IPS DF 6.9 (cell line): ENCODE measurements at regions not wholly inside any gene's neighbourhood (a gene's known extent, or its start where the extent isn't known, plus 50 kb on each side); places are given as distances from the start of the nearest gene placed in this dataset.
"Not testable (repeated sequence)": the region's sequence is repeated elsewhere in the genome, so short reads cannot be mapped to it uniquely, and the experiment has no call there.

Experiments
- DNase-seq: peaks from one replicate; pipeline ENCODE4 v3.0.0-alpha.2; 2013; ENCODE audit warnings: low read depth, low spot score
- H3K27ac ChIP-seq: one replicate; pipeline ENCODE4 v1.5.1; 2013; ENCODE audit warnings: low read length, control low read depth
- H3K27me3 ChIP-seq: 2 replicates; pipeline ENCODE4 v1.6.1; 2013; ENCODE audit warnings: mild to moderate bottlenecking, low read length; ENCODE audit not compliant: control insufficient read depth, insufficient read depth
- H3K36me3 ChIP-seq: 2 replicates; pipeline ENCODE4 v1.6.1; 2013; ENCODE audit warnings: low read length; ENCODE audit not compliant: control insufficient read depth, insufficient read depth
- H3K4me1 ChIP-seq: 2 replicates; pipeline ENCODE4 v1.6.1; 2013; ENCODE audit warnings: low read length; ENCODE audit not compliant: control insufficient read depth, insufficient read depth
- H3K4me3 ChIP-seq: 2 replicates; pipeline ENCODE4 v1.5.1; 2013; ENCODE audit warnings: mild to moderate bottlenecking, low read length
- H3K9me3 ChIP-seq: 2 replicates; pipeline ENCODE4 v1.6.1; 2013; ENCODE audit warnings: low read length, inconsistent platforms; ENCODE audit not compliant: control insufficient read depth, insufficient read depth
- WGBS: extraction: QIAGEN DNeasy Blood & Tissue Kit; methylation state at CpG from one replicate; pipeline ENCODE4 v1.1.7; 2013; ENCODE audit warnings: mixed read lengths, missing lambda C conversion rate; ENCODE audit not compliant: insufficient read length, insufficient coverage; 5-methylcytosine and 5-hydroxymethylcytosine counted together

- Histone ChIP-seq H3K4me1 (no peaks in the 10 kb centered on the region), H3K4me3 (no peak overlapping the region), H3K27ac (no peak overlapping the region), H3K36me3 (no peaks in the 10 kb centered on the region), H3K27me3 (no peaks in the 10 kb centered on the region), H3K9me3 (no peaks in the 10 kb centered on the region)
- no CpG with 5 or more reads among the region's 2 CpGs for whole genome bisulfite sequencing
- peak; percentile 5 for DNase-seq
Measured at GRCh38 chr4:104015680-104016079, 295.9 kb upstream of the TACR3 start.

DNA sequence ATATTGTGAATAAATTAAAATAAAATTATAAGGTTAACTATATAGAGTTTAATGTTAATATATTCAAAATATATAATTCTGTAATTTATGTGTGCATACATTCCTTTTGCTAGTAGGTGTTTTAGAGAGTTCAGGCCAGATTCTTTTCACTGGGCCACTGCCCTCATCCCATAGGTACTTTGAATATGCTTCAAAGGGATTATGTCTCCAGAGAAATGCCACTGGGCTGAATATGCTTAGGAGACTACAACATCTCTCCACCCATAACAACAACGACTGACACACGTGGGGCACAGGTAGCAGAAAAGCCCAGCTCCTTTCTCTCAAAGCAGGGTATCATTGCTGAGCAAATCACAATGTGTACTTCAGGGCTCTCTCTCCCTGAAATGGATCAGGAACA, 290.9 kb upstream of the TACR3 start:
- no CpG with 5 or more reads among the region's 2 CpGs for WGBS
- Histone ChIP-seq H3K27ac (no peak overlapping the region), H3K36me3 (no peaks in the 10 kb centered on the region), H3K4me3 (no peak overlapping the region), H3K27me3 (no peaks in the 10 kb centered on the region), H3K4me1 (no peaks in the 10 kb centered on the region), H3K9me3 (no peaks in the 10 kb centered on the region)
- no peak for DNase-seq

- not testable (repeated sequence) for H3K4me3 ChIP-seq, H3K9me3 ChIP-seq, H3K36me3 ChIP-seq, H3K27me3 ChIP-seq, H3K4me1 ChIP-seq, DNase-seq, H3K27ac ChIP-seq
- WGBS, result no CpG with 5 or more reads among the region's 6 CpGs
Measured at GRCh38 chr4:104002318-104002717, 282.5 kb upstream of the TACR3 start.

DNA sequence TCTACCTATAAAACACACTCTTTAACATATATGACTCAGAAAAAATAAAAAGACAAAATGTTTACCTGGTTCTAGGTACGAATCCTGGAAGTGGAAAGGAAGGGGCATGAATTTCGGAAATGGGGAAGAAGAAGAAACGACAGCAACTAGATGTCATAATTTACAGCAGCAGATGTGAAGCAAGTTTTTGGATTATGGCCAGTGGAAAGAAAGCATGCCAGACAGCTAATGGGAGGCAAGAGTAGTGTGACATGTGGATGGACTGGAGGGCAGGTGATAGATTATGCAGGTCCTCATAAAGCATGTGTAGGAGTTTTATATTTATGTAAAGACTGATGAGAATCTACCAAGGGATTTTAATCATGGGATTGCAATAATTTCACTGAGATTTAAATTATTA, 279.0 kb upstream of the TACR3 start:
- H3K9me3 ChIP-seq, result no peaks in the 10 kb centered on the region
- no peaks in the 10 kb centered on the region for H3K36me3 ChIP-seq
- no CpG with 5 or more reads among the region's 3 CpGs for WGBS
- no peak for DNase-seq
- no peak overlapping the region for H3K4me3 ChIP-seq
- peaks cover 1% of the 10 kb centered on the region; the same call in 1 of the 2 replicates for H3K4me1 ChIP-seq
- no peaks in the 10 kb centered on the region for H3K27me3 ChIP-seq
- no peak overlapping the region for H3K27ac ChIP-seq

DNA sequence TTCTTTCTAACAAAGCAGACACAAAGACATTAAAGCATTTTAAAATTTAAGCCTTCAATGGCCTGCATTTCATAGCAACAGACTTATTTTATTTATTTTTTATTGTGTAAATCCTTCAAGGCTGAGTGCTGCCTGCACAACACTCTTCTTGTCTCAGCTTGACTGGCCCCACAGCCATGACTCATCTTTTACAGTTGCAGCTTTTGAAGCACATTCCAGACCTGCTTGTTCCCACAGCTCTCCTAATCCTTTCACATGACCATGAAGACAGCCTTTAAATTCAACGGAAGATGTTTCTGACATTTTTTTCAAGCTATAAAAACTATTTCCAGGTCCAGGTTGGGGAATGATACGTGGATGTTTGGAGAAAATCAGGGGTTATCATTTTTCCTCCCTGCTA, 276.9 kb upstream of the TACR3 start:
- Histone ChIP-seq H3K27me3 (no peaks in the 10 kb centered on the region), H3K9me3 (no peaks in the 10 kb centered on the region), H3K4me1 (peaks cover 1% of the 10 kb centered on the region; the same call in 1 of the 2 replicates), H3K36me3 (no peaks in the 10 kb centered on the region), H3K4me3 (no peak overlapping the region), H3K27ac (no peak overlapping the region)
- peak; percentile 43 for DNase-seq
- no CpG with 5 or more reads among the region's 2 CpGs for WGBS

- no peaks in the 10 kb centered on the region for H3K27me3 ChIP-seq
- H3K36me3 ChIP-seq, result no peaks in the 10 kb centered on the region
- H3K4me3 ChIP-seq, result no peak overlapping the region
- peaks cover 1% of the 10 kb centered on the region; the same call in 1 of the 2 replicates for H3K4me1 ChIP-seq
- peak; percentile 9 for DNase-seq
- no peak overlapping the region for H3K27ac ChIP-seq
- no CpG with 5 or more reads among the region's 2 CpGs for WGBS
- H3K9me3 ChIP-seq, result no peaks in the 10 kb centered on the region
Measured at GRCh38 chr4:103996064-103996463, 276.3 kb upstream of the TACR3 start.

GRCh38 chr4:103994059-103994458, 274.3 kb upstream of the TACR3 start:
- Histone ChIP-seq H3K27me3 (no peaks in the 10 kb centered on the region), H3K36me3 (no peaks in the 10 kb centered on the region), H3K4me3 (no peak overlapping the region), H3K27ac (no peak overlapping the region), H3K4me1 (peaks cover 1% of the 10 kb centered on the region; the same call in 1 of the 2 replicates), H3K9me3 (no peaks in the 10 kb centered on the region)
- peak; percentile 16 for DNase-seq
- no CpG with 5 or more reads among the region's 1 CpG for WGBS

DNA sequence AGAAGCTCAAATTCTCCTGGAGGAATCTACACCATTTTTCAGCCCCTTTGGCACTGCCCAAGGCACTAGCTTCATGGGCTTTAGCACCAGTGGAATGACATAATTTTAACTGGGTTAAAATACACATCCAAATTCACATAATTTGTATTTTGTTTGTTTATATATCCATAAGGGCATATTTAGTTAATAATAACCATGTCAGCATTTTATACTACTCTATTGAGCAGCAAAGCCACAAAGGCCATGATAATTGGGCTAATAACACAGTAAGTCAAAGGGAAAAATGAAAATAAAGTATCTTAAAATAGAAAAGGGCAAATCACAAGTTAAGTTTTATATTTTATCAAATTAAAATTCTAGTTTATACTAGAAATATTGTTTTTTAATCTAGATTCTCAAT, 262.7 kb upstream of the TACR3 start:
- Histone ChIP-seq H3K27me3 (no peaks in the 10 kb centered on the region), H3K27ac (no peak overlapping the region), H3K4me3 (no peak overlapping the region), H3K9me3 (no peaks in the 10 kb centered on the region), H3K36me3 (no peaks in the 10 kb centered on the region), H3K4me1 (no peaks in the 10 kb centered on the region)
- DNase-seq, result no peak

GRCh38 chr4:103948244-103949018, 228.6 kb upstream of the TACR3 start:
- H3K27ac ChIP-seq, result peak overlapping the region; percentile 42
- H3K36me3 ChIP-seq, result no peaks in the 10 kb centered on the region
- no peak for DNase-seq
- no peaks in the 10 kb centered on the region for H3K27me3 ChIP-seq
- H3K9me3 ChIP-seq, result no peaks in the 10 kb centered on the region
- WGBS, result no CpG with 5 or more reads among the region's 3 CpGs
- peaks cover 4% of the 10 kb centered on the region; the same call in 1 of the 2 replicates for H3K4me1 ChIP-seq
- H3K4me3 ChIP-seq, result no peak overlapping the region

GRCh38 chr4:103947617-103948016, 227.8 kb upstream of the TACR3 start:
- Histone ChIP-seq H3K4me3 (no peak overlapping the region), H3K36me3 (no peaks in the 10 kb centered on the region), H3K27ac (peak overlapping the region; percentile 90), H3K27me3 (no peaks in the 10 kb centered on the region), H3K4me1 (peaks cover 4% of the 10 kb centered on the region; the same call in 1 of the 2 replicates), H3K9me3 (no peaks in the 10 kb centered on the region)
- no peak for DNase-seq
- WGBS, result no CpG with 5 or more reads among the region's 1 CpG
